Upper lobe of left lung (tissue), 6 donors: ENCODE measurements at regions not wholly inside any gene's neighbourhood (a gene's known extent, or its start where the extent isn't known, plus 50 kb on each side); places are given as distances from the start of the nearest gene placed in this dataset.

Experiments used
- ATAC-seq, 2 donors: fragments of 200-7000 bp; cut with Tn5 transposase; one replicate each; pipeline ENCODE4 v1.9.1; 2022; ENCODE audit warnings: mild to moderate bottlenecking in 2 of 2, moderate library complexity in 2 of 2; ENCODE audit not compliant: low FRiP score in 2 of 2
- DNase-seq, 2 donors: peaks; one replicate each; pipeline ENCODE4 v3.0.0-alpha.2; 2019 to 2020
- H3K27ac ChIP-seq, 4 donors: fragments of 200-600 bp; sonication (generic); one replicate each; pipeline ENCODE4 v1.5.1; 2016 to 2019
- H3K27me3 ChIP-seq, 4 donors: fragments of 200-600 bp; sonication (generic); one replicate each; pipeline ENCODE4 v1.5.1; 2017 to 2019
- H3K36me3 ChIP-seq, 4 donors: fragments of 200-600 bp; sonication (generic); one replicate each; pipeline ENCODE4 v1.5.1; 2016 to 2019
- H3K4me1 ChIP-seq, 4 donors: fragments of 200-600 bp; sonication (generic); one replicate each; pipeline ENCODE4 v1.5.1; 2018 to 2019
- H3K4me3 ChIP-seq, 4 donors: fragments of 200-600 bp; sonication (generic); one replicate each; pipeline ENCODE4 v1.5.1; 2017 to 2019; ENCODE audit warnings: mild to moderate bottlenecking in 2 of 4, moderate library complexity in 1 of 4
- H3K9me3 ChIP-seq, 4 donors: fragments of 200-600 bp; sonication (generic); one replicate each; pipeline ENCODE4 v1.5.1; 2018 to 2019
- EP300 ChIP-seq, 4 donors: sonication (generic); formaldehyde crosslinking; IDR thresholded peaks; one replicate each; pipeline ENCODE4 v1.5.1; 2017; ENCODE audit warnings: antibody characterized with exemption in 4 of 4, control low read depth in 2 of 4
- POLR2A ChIP-seq, 4 donors: fragments of 450-650 bp; IDR thresholded peaks; one replicate each; pipeline ENCODE4 v1.5.1; 2016 to 2017; ENCODE audit warnings: antibody characterized with exemption in 4 of 4, mild to moderate bottlenecking in 2 of 4
- POLR2AphosphoS5 ChIP-seq, 2 donors: sonication (generic); formaldehyde crosslinking; IDR thresholded peaks; one replicate each; pipeline ENCODE4 v1.5.1; 2017; ENCODE audit warnings: antibody characterized with exemption in 2 of 2
- whole genome bisulfite sequencing, 2 donors: methylation state at CpG; one replicate each; pipeline ENCODE4 v1.1.5; 2017 to 2018; 5-methylcytosine and 5-hydroxymethylcytosine counted together
- TF ChIP-seq, protein P1 (sequence below), 6 experiments: fragments of 450-650 bp in 4 of 6; fragments of 200-600 bp in 2 of 6; sonication (generic) in 2 of 6; IDR thresholded peaks; one replicate each; pipeline ENCODE4 v1.5.1; 2016 to 2019; ENCODE audit warnings: antibody characterized with exemption in 6 of 6
- donor health status: DM: no; HTN: no; CAD: no; lungs with moderate emphysema.
- donor health status: DM: no; HTN: yes; CAD: no; lungs with severe emphysema.

DNA sequence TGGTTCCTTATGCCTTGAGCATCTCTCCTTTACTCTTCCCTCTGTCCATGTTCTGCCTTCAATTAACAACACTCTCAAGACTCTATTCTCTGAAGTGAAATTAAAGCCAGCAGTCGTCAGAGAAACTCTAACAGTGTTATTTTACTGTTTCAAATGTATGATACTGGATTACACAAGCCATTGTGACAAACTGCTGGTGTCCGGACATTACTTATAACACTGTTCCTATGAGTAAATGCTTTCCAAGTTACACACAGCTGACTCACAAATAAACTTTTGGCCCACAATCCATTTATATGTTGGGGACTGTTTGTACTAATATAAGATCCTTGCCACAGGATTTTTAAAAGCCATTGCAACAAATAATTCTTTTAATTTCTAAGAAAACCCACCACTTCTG, 63.2 kb upstream of the GHR start:
- no peaks in the 10 kb centered on the region for H3K9me3 ChIP-seq
- ATAC-seq: no peak
- no peak overlapping the region for H3K27ac ChIP-seq
- H3K4me1 ChIP-seq: no peaks in the 10 kb centered on the region
- H3K4me3 ChIP-seq: no peak overlapping the region
- 48 to 55% methylated on average over 2 of the region's 2 CpGs for WGBS, 2 donors
- H3K27me3 ChIP-seq: no peaks in the 10 kb centered on the region
- H3K36me3 ChIP-seq: no peaks in the 10 kb centered on the region
- TF ChIP-seq, protein P1, sequence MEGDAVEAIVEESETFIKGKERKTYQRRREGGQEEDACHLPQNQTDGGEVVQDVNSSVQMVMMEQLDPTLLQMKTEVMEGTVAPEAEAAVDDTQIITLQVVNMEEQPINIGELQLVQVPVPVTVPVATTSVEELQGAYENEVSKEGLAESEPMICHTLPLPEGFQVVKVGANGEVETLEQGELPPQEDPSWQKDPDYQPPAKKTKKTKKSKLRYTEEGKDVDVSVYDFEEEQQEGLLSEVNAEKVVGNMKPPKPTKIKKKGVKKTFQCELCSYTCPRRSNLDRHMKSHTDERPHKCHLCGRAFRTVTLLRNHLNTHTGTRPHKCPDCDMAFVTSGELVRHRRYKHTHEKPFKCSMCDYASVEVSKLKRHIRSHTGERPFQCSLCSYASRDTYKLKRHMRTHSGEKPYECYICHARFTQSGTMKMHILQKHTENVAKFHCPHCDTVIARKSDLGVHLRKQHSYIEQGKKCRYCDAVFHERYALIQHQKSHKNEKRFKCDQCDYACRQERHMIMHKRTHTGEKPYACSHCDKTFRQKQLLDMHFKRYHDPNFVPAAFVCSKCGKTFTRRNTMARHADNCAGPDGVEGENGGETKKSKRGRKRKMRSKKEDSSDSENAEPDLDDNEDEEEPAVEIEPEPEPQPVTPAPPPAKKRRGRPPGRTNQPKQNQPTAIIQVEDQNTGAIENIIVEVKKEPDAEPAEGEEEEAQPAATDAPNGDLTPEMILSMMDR (IDR thresholded peaks at IDR 0.05): no peak
- TF ChIP-seq POLR2AphosphoS5 (IDR thresholded peaks at IDR 0.05): no peak
- TF ChIP-seq POLR2A (IDR thresholded peaks at IDR 0.05): no peak
- DNase-seq: no peak

DNA sequence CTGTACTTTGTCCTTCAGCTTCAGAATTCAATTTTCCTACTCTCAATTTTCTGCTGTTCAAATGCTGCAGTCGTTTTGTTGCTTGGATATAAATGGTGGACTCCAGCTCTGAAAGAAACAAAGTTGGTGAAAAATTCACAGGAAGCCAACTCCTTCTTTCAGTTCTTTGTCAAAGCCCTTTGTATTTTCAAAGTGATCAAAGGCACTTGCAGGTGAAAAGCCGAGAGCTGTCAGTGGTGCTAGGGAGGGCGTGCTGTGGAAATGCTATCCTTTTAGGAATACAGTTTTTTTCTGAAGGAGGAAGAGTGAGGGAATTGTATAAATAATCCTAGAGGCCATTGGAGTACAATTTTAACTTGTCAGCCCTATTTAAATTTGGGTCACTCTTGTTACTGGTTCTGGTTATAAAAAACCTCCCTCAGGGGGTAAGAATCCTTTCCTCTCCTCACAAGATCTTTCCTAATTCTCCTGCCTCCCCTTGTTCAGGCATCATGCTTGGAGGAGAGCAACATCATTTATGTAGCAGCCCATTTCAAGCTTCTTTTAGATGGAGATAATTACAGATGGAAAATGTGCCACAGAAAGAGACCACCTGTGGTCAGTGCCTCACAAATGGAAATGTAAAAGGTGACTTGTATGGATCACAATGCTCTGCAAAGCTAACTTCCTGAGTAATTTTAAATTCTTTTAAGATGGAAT, 62.5 kb upstream of the GHR start:
- no peaks in the 10 kb centered on the region for H3K27me3 ChIP-seq
- 30 to 34% methylated on average over 3 of the region's 3 CpGs for WGBS, 2 donors
- no peaks in the 10 kb centered on the region for H3K9me3 ChIP-seq
- H3K4me1 ChIP-seq: no peaks in the 10 kb centered on the region
- DNase-seq (no peak), ATAC-seq (no peak)
- TF ChIP-seq, protein P1 (IDR thresholded peaks at IDR 0.05): no peak
- TF ChIP-seq POLR2A (IDR thresholded peaks at IDR 0.05) (no peak), POLR2AphosphoS5 (IDR thresholded peaks at IDR 0.05) (no peak)
- H3K4me3 ChIP-seq: no peak overlapping the region
- H3K36me3 ChIP-seq: no peaks in the 10 kb centered on the region
- no peak overlapping the region for H3K27ac ChIP-seq

DNA sequence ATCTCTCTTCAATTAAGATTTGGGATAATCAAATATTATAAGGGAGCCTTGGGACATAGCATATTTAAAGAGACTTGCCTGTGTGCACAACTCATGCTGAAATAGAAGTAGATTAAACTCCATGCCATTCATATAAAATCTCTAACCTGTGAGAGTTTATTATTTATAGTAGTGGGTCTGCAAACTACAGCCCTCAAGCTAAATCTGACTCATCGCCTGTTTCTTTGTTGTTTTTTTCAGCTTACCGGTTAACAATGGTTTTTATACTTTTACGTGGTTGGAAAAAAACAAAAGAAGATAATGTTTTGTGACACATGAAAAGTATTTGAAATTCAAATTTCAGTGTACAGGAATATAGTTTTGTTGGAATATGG, 61.9 kb upstream of the GHR start:
- Histone ChIP-seq H3K4me1 (no peaks in the 10 kb centered on the region), H3K9me3 (no peaks in the 10 kb centered on the region), H3K4me3 (no peak overlapping the region), H3K36me3 (no peaks in the 10 kb centered on the region), H3K27ac (no peak overlapping the region), H3K27me3 (no peaks in the 10 kb centered on the region)
- WGBS, 2 donors: 76 to 77% methylated on average over 3 of the region's 3 CpGs
- DNase-seq: no peak
- no peak for TF ChIP-seq POLR2A (IDR thresholded peaks at IDR 0.05)
- TF ChIP-seq, protein P1 (IDR thresholded peaks at IDR 0.05): no peak
- no peak for ATAC-seq

DNA sequence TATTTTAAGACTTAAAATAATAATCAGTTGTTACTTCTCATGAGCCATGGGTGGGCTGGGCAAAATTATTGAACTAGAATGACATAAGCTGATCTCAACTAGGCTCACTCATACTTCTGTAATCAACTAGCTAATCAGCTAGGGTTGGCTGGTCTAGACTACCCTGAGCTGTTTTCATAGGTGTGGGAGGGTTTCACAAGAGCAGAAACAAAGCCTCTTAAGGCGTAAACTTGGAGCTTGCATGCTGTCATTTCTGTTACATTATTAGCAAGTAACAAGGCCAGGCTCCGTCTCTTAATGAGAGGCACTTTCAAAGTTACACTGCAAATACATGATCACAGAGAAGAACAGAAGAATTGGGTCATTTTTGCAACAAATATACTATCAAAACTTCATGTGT, 57.2 kb upstream of the GHR start:
- Histone ChIP-seq H3K4me3 (no peak overlapping the region), H3K36me3 (no peaks in the 10 kb centered on the region), H3K9me3 (no peaks in the 10 kb centered on the region), H3K27me3 (no peaks in the 10 kb centered on the region), H3K27ac (no peak overlapping the region), H3K4me1 (no peaks in the 10 kb centered on the region)
- WGBS, 2 donors: 73 to 77% methylated on average over 2 of the region's 2 CpGs
- no peak for ATAC-seq
- no peak for DNase-seq
- TF ChIP-seq EP300 (IDR thresholded peaks at IDR 0.05) (no peak), POLR2A (IDR thresholded peaks at IDR 0.05) (no peak), POLR2AphosphoS5 (IDR thresholded peaks at IDR 0.05) (no peak)
- TF ChIP-seq, protein P1 (IDR thresholded peaks at IDR 0.05): no peak
